Activated CD4-positive, alpha-beta T cell treated with anti-CD3 and anti-CD28 coated beads, Interleukin-2, Interleukin-6, amounts not matched to agents 100 ng/mL and 50 ng/mL, durations not matched to agents 16 hours and 8 hours (primary cell): ENCODE measurements at regions not wholly inside any gene's neighbourhood (a gene's known extent, or its start where the extent isn't known, plus 50 kb on each side); places are given as distances from the start of the nearest gene placed in this dataset.

Experiments
- DNase-seq: peaks from one replicate; pipeline ENCODE4 v3.0.0-alpha.2; 2020

DNA sequence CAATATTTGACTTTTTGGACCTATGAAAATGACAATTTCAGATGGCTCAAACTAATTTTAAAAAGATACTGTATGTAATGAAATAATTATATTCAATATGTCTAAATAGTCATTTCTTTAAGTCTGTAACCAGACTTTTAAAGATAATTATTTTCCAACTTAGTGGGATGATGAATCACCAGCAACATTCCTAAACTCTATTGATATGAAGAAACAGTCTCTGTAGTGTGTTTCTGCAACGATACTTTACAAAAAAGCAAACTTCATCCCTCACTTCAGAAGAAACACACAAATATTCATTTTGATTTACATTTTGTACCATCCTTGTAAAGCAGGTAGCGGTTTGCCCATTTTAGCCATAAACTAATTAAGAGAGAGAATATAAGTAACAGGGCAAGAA, 417.4 kb downstream of the EFNB2 start:
- no peak for DNase-seq

DNA sequence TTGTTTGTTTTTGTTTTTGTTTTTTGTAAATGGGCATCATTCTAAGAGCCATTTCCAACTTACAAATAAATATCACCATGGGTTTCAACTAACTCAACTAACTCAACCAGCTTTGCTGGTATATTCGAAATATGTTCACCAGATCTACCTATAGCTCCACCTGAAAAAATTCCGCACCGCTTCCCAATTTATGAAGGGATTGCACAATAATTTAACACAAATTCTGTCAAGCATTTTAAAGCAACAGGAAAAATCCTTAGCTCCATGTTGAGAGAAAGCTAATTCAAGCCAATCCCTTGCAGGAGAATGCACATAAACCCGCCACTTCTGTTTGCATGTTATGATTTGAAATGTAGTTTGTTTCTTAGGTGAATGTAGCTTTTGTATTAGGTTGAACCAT, 417.8 kb downstream of the EFNB2 start:
- DNase-seq, result no peak

DNA sequence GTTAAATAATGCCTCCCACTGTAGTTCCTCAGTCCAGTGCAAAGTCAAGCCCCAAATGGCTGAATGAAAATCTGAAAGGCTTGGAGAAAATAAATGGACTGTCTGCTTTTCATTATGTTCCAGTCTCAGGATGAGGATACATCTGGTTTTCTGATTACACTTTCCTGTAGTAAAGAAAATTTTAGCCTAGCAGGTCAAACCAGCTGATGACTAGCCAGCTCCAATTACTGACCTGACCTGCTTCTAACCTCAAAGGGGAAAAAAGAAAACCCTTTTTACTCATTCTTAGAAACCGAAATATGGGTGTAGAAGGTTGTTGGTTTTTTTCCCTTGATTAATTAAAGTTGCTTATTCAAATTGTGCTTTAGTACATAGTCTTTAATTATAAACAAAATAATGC, 418.4 kb downstream of the EFNB2 start:
- DNase-seq, result no peak

DNA sequence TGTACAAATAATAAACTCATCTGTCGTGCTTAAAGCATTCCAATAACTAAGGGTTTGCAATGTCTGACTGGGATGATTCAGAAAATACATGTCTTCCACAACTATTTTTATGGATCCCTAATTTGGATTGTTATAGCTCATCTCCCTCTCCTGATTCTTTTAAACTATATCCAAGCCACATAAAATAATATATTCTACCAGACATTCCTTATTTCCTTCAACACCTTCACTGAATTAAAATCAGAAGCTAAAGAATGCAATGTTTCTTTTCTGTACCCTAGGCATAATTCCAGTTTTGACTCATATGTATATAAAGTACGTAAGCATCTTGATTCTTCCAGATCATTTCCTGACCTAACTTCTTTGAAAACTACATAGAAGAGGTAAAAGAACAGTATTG, 420.4 kb downstream of the EFNB2 start:
- no peak for DNase-seq

DNA sequence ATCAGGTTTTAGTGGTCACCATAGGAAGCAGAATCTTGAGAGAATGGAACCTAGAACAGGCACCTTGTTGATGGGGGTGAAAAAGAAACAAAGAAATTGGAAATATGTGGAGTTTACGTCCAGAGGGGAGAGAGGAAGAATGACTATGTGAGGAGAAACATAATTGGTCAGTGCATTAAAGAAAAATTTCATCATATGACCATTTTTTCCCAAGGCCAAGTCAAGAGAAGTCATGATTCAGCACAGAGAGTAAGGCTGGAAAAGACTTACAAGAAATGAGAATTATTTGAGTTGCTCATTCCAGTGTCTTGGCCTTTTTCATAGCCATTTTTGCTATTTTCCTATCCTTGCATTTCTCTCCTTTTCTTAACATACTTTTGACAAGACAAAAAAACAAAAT, 421.7 kb downstream of the EFNB2 start:
- DNase-seq, result no peak

DNA sequence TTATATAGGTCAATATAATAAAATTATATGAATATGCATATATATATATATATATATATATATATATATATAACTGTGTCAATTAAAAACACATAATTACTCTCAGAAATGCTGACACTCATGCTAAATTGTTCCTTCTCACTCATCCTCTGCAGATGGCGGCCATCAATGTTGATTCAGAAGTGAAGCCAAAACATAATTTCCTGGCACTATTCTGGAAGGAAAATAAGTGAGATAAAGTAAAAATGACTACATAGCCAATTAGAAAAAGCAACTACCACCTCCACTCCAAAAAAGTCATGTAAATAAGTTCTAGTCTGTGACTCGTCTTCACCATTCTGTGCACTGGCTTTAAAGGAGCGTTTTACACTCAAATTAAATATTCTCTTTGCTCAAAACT, 423.3 kb downstream of the EFNB2 start:
- DNase-seq, result no peak

DNA sequence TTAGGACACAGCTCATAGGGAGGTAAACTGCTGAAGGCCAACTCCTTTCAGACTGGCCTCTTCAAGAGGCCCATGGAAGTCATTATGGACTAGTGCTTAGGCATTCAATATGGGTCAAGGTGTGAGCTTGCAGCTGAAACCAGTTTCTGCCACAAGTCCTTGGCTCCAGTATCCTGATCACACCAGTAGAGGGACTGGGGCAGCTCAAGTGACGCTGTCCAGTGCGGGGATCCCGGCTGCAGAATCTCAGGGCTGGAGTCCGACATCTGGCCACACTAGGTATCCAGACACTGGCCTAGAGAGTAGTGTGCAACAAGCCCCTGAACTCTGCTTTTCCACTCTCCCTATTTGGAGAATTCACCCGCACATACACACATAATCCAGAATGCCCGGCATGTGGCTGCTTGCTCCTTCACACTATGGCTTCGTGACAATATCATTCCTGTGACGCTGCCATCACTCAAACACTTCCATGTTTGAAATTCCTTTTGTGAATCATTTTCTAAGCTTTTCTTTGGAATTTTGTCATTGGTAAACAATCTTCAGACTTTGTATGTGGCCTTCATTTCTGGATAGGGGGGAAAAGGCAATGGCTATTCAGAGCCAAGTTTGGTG, 425.1 kb downstream of the EFNB2 start:
- no peak for DNase-seq

DNA sequence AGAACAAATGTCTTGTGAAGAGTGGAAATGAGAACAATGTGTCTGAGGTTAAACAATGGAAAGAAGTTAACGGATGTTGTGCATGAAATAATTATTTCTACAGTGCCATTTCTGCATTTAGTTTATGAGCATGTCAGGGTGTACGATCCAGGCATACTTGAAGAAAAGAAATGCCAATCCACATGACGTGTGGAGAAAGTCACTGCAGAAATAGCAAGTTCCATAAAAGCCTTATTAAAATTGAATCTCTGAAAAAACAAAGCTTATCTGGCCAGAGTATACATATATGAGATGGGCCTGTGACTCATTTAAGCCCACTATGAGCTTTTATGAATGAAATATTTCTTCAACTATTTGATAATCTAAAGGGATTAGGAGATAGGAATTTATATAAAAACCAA, 426.1 kb downstream of the EFNB2 start:
- no peak for DNase-seq

DNA sequence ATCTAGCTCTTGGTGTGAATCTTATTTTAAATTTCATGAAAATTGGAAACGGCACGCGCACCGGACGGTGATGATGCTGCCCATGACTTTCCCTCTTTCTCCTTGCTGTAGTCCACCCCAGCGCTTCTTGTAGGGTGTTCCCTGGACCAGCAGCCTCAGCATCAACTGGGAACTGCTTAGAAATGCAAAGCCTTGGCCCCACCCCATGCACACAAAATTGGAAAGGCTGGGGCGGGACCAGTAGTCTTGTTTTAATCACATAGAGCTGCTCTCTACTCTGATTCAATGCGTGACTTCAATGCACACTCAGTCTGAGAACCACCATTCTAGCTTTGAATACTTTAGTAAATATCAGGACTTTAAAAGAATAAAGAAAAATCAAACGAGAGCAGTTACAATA, 427.1 kb downstream of the EFNB2 start:
- DNase-seq, result no peak

DNA sequence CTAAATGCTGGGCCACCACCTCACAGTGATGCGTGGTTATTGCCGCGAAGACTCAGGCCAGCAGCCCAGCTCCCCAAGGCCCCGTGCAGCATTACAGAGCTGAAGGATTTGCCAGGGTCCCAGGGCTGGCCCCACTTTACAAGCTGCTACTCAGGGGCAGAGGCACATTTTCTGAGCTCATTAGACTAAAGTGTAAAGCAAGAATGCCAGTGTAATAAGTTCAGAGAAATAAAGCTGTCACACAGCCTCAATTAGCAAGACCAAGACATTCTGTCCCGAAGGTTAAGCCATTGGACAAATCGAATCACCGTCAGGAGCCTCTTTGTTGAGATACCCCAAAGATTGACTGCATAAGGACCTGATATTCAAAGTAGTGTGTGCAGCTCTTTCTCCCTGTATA, 428.4 kb downstream of the EFNB2 start:
- no peak for DNase-seq

DNA sequence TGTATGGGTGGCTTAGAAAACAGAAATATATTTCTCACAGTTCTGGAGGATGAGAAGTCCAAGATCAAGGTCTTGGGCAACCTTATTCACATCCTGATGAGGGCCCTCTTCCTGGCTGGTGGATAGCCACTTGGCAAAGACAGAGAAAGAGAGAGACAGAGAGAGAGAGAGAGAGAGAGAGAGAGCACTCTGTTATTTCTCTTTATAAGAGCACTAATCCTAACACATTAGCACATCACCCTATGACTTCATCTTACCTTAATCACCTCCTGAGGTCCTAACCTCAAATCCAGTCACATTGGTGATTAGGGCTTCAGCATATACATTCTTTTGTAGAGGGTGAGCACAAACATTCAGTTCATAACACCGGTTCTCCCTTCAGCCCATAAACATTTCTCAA, 430.3 kb downstream of the EFNB2 start:
- DNase-seq, result no peak

DNA sequence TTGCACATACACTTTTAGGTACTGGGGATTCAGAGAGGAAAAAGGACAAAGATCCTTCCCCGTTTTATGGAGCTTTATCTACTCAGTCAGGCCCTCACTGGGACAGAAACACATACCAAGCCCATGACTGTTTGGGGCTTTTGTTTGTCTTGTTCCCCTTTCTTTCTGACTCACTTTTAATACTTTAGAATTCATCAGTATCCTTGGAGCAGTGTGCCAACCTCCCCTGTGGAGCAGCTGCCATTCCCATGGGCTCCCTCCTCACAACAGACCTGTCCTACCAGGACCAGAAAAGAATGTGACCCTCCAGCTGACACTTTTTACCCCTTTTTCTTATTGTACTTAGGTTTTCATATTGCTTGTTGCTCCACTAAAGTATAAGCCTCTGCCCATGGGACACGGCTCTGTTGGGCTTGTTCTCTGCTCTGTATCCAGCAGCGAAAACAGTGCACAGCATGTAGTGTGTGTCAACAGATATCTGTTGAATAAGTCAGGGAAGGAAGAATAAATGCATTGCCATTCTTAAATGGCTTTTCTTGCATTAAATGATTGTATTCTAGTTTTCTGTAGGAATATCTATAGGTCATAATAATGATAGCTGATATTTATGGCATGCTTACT, 431.1 kb downstream of the EFNB2 start:
- no peak for DNase-seq

DNA sequence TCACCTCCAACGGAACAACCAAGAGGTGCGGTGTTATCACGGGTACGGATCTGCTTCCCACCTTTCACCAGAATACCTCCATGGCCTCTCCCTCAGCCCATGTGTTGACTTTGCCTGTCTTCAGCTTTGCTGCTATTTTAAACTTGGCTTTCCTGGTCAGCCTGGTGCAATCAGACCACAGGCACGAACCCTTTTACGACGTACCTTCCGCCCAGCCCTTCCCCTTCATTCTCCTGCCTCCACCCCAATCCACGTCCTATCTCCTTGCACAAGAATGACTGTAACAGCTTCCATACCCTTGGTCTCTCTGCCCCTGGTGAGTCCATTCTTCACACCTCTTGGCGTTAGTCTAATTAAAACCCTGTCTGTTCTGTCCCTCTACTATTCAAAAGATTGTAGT, 431.7 kb downstream of the EFNB2 start:
- DNase-seq, result no peak

DNA sequence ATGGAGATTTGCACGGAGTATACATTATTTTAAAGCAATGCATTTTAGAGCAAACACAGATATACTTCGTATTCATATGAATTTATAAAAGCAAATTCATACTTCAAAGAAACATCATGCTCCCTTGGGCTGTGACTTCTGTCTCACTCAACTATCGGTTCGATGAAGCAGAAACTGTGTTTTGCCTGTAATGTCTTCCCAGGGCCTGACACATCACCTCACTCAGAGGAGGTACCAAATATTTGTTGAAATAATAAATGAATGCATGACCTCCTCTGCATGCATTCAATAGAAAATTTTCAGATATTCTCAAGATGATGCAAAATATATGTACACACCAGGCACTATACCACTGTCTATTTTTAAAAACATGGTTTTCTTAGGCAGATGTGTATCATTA, 432.7 kb downstream of the EFNB2 start:
- DNase-seq, result no peak

DNA sequence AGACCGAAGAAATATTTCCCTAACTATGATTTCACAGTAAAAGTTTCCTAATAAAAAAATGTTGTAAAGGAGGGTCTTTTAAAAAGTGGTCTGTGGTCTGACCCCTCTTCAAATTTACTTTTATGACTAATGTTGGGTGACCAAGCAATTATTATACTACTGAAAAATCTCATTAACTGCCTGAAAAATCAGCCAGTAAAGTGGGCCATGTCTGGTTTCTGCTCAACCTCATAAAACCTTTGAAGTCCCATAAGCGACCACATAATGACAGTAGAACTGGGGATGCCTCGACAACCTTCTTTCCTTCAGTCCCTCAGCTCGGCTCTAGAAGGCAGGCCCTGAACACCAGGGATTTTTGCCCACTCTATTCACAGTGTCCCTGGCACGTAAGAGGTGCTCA, 434.3 kb downstream of the EFNB2 start:
- no peak for DNase-seq

DNA sequence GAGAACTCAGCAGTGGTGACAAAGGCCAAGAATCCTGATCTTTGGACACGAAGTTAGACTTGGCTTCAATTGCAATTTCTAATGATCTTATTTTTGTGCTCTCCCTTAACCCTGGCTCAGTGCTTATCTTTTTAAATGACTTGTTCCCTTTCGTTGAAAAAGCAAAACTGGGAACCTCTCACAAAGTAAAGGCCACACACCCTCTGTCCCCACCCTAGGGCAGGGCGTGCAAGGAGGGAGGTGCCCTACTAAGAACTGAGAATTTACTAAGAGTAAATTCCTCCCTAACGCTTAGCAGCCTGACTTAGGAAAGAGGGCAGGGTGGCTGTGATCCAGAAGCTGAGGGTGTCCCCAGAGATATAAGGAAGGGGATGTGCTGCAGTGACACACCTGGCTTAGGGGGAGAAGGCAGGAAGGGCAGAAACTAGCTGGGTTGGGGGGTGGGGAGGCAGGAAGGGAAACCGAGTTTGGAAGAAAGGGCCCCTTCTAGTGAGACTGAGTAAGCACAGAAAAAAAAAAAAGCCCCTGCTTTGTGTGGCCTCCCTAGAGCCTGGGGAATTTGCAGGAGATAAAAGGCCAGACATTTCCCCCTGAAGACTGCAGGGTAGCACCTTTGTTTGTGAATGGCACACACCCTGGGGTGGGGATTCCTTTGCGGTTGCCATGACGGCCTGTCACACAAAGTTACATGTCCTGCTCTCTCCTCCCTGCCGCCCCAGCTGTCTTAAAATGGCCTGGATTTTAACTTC, 435.1 kb downstream of the EFNB2 start:
- DNase-seq, result no peak

DNA sequence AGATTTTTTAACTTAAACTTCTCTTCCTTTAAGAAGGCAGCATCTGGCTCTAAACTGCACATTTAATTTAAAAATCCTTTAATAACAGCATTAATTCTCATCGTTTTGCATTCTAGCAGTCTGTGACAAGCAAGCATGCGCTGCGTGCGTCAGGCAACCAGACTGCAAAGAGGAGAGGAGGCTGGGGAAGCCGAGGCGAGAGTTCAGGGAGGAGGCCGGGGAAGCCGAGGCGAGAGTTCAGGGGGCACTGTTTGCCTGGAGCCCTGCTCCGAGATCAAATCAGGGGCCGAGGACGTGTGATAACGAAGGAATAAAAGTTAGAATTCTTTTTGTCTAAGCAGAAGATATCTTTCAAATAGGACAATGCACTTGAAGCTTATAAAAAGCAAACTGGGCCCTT, 435.7 kb downstream of the EFNB2 start:
- no peak for DNase-seq

DNA sequence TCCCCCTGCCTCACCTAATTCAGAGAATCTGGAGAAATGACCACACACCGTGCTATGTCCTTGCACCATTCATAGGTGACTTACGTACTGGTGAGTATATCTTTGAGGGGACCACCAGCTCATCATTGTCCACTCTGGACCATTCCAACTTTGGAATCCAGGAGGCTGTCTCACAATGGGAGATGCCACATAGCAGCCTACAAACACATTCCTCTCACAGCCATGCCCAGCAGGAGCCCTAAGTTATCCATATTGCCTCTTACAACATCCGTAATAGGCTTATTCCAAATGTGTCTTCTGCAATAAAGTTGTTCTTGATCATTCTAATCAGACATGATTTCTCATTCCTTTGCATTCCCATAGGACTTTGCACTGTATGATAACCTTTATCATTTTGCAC, 436.7 kb downstream of the EFNB2 start:
- DNase-seq, result no peak

DNA sequence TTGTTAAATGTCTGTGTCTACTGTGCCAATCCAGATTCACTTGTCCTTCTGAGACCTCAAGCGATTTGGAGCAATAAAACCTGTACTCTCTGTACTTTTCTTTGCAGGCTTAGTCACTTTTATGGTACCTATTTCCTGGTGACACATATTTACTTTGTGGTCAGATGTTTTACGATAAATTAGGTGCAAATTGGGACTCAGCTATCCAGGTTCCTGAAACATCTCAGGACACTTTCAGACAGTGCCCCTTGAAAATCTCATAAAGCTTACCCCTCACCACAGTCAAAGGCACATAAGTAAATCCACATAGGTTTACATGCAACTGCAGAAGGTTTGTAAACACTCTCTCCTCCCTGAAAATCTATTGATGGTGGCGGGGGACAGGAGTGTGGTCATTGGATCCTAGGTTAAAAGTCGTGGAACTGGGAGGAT, 438.8 kb downstream of the EFNB2 start:
- DNase-seq, result no peak

DNA sequence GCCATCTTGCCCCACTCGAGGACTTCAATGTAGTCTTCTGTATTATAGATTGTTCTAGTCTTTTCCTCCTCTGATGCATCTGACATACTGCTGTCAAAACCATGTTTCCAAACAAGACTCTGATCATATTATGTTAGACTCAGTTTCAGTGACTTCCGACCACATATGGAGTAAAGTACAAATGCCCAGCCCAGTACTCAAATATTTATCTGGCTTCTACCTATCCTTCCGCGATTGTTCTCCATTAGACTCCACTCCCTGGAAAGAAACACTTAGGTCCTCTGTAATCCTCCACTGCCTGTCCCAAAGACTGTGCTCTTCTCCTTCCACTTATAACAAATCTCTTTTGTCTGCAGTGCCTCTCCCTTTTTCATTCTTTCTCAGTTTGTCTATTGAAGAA, 439.5 kb downstream of the EFNB2 start:
- no peak for DNase-seq

DNA sequence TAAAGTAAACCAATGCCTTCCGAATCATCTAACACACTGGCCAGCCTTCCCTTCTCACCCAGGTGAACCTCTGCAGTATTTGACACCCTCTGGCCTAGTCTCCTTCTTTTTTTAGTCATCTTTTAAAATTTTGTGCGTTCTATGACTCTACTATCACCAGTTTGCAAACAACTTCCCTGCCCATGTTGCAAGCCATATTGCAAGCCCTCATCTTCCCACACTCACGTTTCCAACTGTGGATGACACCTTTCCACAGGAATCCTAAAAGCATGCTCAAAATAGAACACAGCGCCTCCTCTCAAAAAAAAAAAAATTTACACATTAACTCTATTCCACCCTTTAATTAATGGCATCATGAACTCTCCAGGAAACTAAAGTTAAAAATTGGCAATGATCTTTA, 440.1 kb downstream of the EFNB2 start:
- no peak for DNase-seq

DNA sequence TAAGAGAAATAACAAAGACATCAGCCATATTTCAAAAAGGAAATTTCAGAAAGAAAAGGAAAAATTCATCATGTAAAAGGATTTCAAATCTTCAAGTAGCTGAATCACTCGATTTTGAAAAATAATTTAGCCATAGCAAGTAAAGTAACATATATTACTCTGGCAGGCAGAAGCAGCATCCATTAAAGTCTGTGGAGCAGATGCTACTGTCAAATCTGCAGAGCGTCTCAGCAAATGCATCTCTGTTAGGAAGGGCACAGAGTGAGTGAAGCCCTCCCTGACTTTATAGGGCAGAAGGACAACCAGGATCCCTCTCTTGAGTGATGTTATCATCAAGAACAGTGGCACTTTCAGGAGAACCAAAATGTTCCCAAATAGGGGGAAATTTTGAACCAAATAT, 445.5 kb downstream of the EFNB2 start:
- DNase-seq, result no peak

DNA sequence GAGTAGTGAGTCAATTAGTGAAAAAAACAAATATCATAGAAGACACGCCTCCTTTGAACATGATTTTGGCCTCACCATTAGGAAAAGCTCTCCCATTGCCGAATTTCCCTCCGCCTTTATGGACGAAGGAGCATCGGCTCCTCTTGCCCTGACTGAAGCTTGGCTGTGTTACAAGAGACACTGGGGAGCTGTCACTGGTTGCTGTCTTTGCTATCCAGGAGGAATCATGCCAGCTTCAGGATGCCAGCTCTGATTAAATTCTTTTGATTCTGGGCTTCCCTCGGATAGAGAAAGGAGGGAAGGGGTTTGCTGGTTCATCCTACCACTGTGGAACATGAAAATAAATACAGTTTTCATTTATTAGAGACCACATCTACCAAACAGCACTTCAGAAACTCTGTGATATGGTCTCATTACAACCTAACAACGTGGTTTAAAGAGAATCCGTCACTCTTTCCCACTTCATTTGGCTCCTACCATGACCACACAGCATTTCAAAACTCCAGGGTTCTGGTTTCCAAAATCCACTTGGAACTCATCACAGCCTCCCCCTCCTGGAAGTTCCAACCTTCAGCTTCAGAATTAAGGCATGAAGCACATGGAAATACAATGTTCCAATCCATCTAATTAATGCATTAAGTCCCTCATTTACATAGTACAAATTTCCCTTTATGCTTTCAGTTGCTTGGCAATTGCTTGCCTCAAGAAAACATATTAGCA, 446.0 kb downstream of the EFNB2 start:
- no peak for DNase-seq

DNA sequence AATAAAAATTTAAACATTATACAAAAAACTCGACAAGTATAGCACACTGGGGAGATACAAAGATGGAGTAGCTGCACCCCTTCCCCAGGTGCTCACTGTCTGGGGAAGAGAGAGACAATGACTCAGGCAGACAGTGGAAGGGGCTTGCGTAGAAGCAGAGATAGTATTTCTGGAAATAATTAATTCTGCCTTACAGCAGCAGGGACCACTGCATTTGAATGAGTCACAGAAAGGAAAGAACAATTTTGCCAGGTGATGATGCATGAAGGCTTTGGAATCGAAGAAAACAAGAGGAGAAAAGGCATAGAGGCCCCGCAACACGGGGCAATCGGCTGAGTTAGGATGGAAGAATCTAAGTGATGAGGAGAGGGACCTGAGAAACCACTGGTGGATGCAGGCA, 447.4 kb downstream of the EFNB2 start:
- DNase-seq, result no peak
